Breast epithelium (tissue), 4 donors: ENCODE measurements at regions not wholly inside any gene's neighbourhood (a gene's known extent, or its start where the extent isn't known, plus 50 kb on each side); places are given as distances from the start of the nearest gene placed in this dataset.

Experiments
- DNase-seq, 2 donors: peaks; one replicate each; pipeline ENCODE4 v3.0.0-alpha.2; 2019; ENCODE audit warnings: low spot score in 2 of 2
- H3K27ac ChIP-seq, 2 donors: fragments of 200-600 bp; sonication (generic) in 1 of 2; one replicate each; pipeline ENCODE4 v1.5.1; 2016 to 2019; ENCODE audit warnings: mild to moderate bottlenecking in 1 of 2
- H3K27me3 ChIP-seq, 2 donors: fragments of 200-600 bp; sonication (generic) in 1 of 2; one replicate each; pipeline versions ENCODE4 v1.5.1 to v1.6.0; 2017 to 2019; ENCODE audit warnings: control low read depth in 1 of 2, mild to moderate bottlenecking in 1 of 2
- H3K36me3 ChIP-seq: fragments of 200-600 bp; one replicate; pipeline ENCODE4 v1.5.1; 2019
- H3K4me1 ChIP-seq, 2 donors: fragments of 200-600 bp; sonication (generic); one replicate each; pipeline ENCODE4 v1.5.1; 2016 to 2019; ENCODE audit warnings: control low read depth in 1 of 2
- H3K4me3 ChIP-seq, 3 donors: fragments of 200-600 bp; sonication (generic); 1 replicate in 2 of 3; 2 replicates in 1 of 3; pipeline ENCODE4 v1.5.1; 2016 to 2019; ENCODE audit warnings: mild to moderate bottlenecking in 3 of 3, moderate library complexity in 2 of 3
- H3K9me3 ChIP-seq, 2 donors: fragments of 200-600 bp; sonication (generic) in 1 of 2; one replicate each; pipeline ENCODE4 v1.5.1; 2016 to 2019; ENCODE audit warnings: control low read depth in 1 of 2
- POLR2A ChIP-seq: fragments of 450-650 bp; IDR thresholded peaks from one replicate; pipeline ENCODE4 v1.6.1; 2016; ENCODE audit warnings: antibody characterized with exemption, mild to moderate bottlenecking, moderate library complexity
- POLR2AphosphoS5 ChIP-seq, 3 donors: sonication (generic); formaldehyde crosslinking; IDR thresholded peaks; one replicate each; pipeline ENCODE4 v1.6.1; 2017; ENCODE audit warnings: antibody characterized with exemption in 3 of 3
- intact Hi-C: fragments of 100-400 bp; cut with DNase I; formaldehyde crosslinking; loops from one replicate; pipeline ENCODE4 v1.15.1; 2023; ENCODE audit warnings: low total_unique reads
- TF ChIP-seq, protein P1 (sequence below), 3 donors: fragments of 450-650 bp; IDR thresholded peaks; one replicate each; pipeline ENCODE4 v1.5.1; 2016 to 2017; ENCODE audit warnings: antibody characterized with exemption in 3 of 3, mild to moderate bottlenecking in 3 of 3, moderate library complexity in 3 of 3

- H3K4me3 ChIP-seq: no peak overlapping the region
- TF ChIP-seq, protein P1, sequence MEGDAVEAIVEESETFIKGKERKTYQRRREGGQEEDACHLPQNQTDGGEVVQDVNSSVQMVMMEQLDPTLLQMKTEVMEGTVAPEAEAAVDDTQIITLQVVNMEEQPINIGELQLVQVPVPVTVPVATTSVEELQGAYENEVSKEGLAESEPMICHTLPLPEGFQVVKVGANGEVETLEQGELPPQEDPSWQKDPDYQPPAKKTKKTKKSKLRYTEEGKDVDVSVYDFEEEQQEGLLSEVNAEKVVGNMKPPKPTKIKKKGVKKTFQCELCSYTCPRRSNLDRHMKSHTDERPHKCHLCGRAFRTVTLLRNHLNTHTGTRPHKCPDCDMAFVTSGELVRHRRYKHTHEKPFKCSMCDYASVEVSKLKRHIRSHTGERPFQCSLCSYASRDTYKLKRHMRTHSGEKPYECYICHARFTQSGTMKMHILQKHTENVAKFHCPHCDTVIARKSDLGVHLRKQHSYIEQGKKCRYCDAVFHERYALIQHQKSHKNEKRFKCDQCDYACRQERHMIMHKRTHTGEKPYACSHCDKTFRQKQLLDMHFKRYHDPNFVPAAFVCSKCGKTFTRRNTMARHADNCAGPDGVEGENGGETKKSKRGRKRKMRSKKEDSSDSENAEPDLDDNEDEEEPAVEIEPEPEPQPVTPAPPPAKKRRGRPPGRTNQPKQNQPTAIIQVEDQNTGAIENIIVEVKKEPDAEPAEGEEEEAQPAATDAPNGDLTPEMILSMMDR (IDR thresholded peaks at IDR 0.05): no peak
- TF ChIP-seq POLR2A: no peak
- TF ChIP-seq POLR2AphosphoS5 (IDR thresholded peaks at IDR 0.05): no peak
- intact Hi-C loops: no loop called here
- no peaks in the 10 kb centered on the region for H3K27me3 ChIP-seq
- DNase-seq: no peak
- H3K9me3 ChIP-seq: no peaks in the 10 kb centered on the region
- no peak overlapping the region for H3K27ac ChIP-seq
- no peaks in the 10 kb centered on the region for H3K4me1 ChIP-seq
- no peaks in the 10 kb centered on the region for H3K36me3 ChIP-seq
Observed at GRCh38 chr4:126960760-126961159, 672.0 kb upstream of the INTU start.

- H3K4me1 ChIP-seq: no peaks in the 10 kb centered on the region
- H3K4me3 ChIP-seq: no peak overlapping the region
- H3K27me3 ChIP-seq: no peaks in the 10 kb centered on the region
- H3K36me3 ChIP-seq: no peaks in the 10 kb centered on the region
- no peak for DNase-seq
- no peak overlapping the region for H3K27ac ChIP-seq
- intact Hi-C loops: no loop called here
- TF ChIP-seq POLR2AphosphoS5 (IDR thresholded peaks at IDR 0.05) (no peak), POLR2A (no peak)
- TF ChIP-seq, protein P1 (IDR thresholded peaks at IDR 0.05): no peak
- H3K9me3 ChIP-seq: no peaks in the 10 kb centered on the region
Observed at GRCh38 chr4:126961661-126962060, 671.1 kb upstream of the INTU start.

GRCh38 chr4:126965877-126966276, 666.9 kb upstream of the INTU start:
- no peak for DNase-seq
- TF ChIP-seq, protein P1 (IDR thresholded peaks at IDR 0.05): no peak
- TF ChIP-seq POLR2AphosphoS5 (IDR thresholded peaks at IDR 0.05): no peak
- no peak for TF ChIP-seq POLR2A
- no peaks in the 10 kb centered on the region for H3K36me3 ChIP-seq
- no peaks in the 10 kb centered on the region for H3K4me1 ChIP-seq
- H3K27ac ChIP-seq: no peak overlapping the region
- no peaks in the 10 kb centered on the region for H3K27me3 ChIP-seq
- H3K4me3 ChIP-seq: no peak overlapping the region
- no peaks in the 10 kb centered on the region for H3K9me3 ChIP-seq
- intact Hi-C loops: no loop called here

- no peak overlapping the region for H3K4me3 ChIP-seq
- no peaks in the 10 kb centered on the region for H3K36me3 ChIP-seq
- no peak for TF ChIP-seq POLR2A
- TF ChIP-seq POLR2AphosphoS5 (IDR thresholded peaks at IDR 0.05): no peak
- TF ChIP-seq, protein P1 (IDR thresholded peaks at IDR 0.05): no peak
- intact Hi-C loops: no loop called here
- H3K27ac ChIP-seq: no peak overlapping the region
- H3K27me3 ChIP-seq: no peaks in the 10 kb centered on the region
- no peak for DNase-seq
- no peaks in the 10 kb centered on the region for H3K9me3 ChIP-seq
- no peaks in the 10 kb centered on the region for H3K4me1 ChIP-seq
Observed at GRCh38 chr4:126969360-126970235, 663.2 kb upstream of the INTU start.

- H3K36me3 ChIP-seq: no peaks in the 10 kb centered on the region
- no peak for DNase-seq
- H3K4me3 ChIP-seq: no peak overlapping the region
- intact Hi-C loops: no loop called here
- no peaks in the 10 kb centered on the region for H3K4me1 ChIP-seq
- TF ChIP-seq POLR2AphosphoS5 (IDR thresholded peaks at IDR 0.05): no peak
- no peaks in the 10 kb centered on the region for H3K27me3 ChIP-seq
- H3K27ac ChIP-seq: no peak overlapping the region
- H3K9me3 ChIP-seq: no peaks in the 10 kb centered on the region
Observed at GRCh38 chr4:126973201-126973600, 659.6 kb upstream of the INTU start.
